ENCODE measurements at regions not wholly inside any gene's neighbourhood (a gene's known extent, or its start where the extent isn't known, plus 50 kb on each side); places are given as distances from the start of the nearest gene placed in this dataset.

DNA sequence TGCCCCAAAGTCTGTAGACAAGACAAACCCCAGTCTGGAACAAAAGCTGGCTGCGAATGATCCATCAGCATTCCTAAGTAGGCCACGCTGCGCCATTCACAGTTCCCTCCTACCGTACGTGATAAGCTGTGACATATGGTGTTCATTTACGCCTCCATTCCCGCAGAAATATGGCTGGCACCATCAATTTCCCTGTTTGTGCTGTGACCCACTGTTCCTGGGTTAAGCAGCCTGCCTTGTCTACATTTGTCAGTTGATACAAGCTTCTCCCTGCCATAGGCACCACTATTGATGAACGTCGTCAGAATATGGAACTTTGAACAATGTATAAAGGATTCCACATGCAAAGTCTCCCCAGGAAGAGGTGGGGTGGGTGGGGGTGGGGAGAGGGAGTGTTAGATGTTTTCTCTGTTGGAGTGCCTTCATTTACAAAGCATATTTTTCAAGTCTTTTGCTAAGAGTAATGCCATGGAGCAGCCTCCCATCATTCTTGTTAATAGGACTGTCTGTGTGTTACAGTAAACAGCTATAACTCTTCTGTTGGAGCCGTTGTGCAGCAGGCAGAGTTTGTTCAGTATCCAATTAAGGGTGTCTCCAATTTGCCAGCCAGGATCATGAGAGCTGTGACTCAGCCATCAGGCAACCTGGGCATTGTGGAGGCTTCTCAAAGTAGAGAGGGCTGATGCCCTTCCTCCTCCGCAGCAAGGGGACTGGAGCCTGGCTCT, 294.6 kb downstream of the TMEM114 start:
- DNase-seq (ENCODE audit: low spot score), result no peak

DNA sequence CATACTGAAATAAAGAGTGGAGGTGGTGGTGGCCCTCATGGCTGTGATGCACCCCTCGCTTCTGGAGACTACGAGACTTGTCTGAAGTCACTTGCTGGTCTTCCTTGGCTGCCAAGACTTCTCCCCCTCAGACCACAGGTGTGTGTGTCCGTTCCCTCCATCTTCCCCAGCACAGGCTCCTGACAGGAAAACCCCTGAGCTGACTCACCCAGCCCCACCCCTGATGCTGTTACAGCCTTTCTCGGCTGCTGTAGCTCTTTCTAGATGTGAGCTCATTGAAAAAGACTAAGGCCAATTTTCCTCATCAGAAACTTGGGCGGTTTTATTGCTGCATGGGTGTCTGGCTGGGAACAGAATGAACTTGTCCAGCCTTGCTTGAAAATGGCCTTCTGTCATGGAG, 296.9 kb downstream of the TMEM114 start:
- intact Hi-C loops (cut with DNase I), result no loop called here
- DNase-seq (ENCODE audit: low spot score), result no peak

More for the DNA sequence above, 294.6 kb downstream of the TMEM114 start:
- intact Hi-C loops (cut with DNase I), result no loop called here

GRCh38 chr16:8292271-8292670, 298.0 kb downstream of the TMEM114 start:
- intact Hi-C loops (cut with DNase I), result no loop called here
- no peak for DNase-seq (ENCODE audit: low spot score)

DNA sequence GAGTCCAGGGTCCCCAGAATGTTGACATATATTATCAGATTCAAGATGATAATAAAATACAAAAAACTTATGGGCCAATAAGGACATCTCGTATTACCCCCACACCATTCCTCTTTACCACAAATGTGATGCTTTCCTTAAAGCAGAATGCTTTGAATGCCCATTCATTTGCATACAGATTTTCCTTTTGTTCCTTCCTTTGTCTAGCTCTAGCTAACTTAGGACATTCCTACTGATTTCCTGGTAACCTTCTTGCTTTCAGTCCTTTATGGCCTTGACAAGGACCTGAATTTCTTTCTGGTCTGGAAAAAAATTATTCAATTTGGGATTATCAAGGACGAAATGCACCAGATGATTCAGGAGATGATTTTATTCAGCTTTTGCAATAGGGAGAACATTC, 304.0 kb downstream of the TMEM114 start:
- intact Hi-C loops (cut with DNase I), result no loop called here
- DNase-seq (ENCODE audit: low spot score), result no peak

GRCh38 chr16:8283195-8283594, 307.1 kb downstream of the TMEM114 start:
- intact Hi-C loops (cut with DNase I), result no loop called here

GRCh38 chr16:8278031-8278580, 312.2 kb downstream of the TMEM114 start:
- intact Hi-C loops (cut with DNase I), result no loop called here
- DNase-seq (ENCODE audit: low spot score), result no peak

More at GRCh38 chr16:8283195-8283594, 307.1 kb downstream of the TMEM114 start:
- no peak for DNase-seq (ENCODE audit: low spot score)

- no peak for DNase-seq (ENCODE audit: low spot score)
- intact Hi-C loops (cut with DNase I), result no loop called here
These were observed 319.0 kb downstream of the TMEM114 start for GRCh38 chr16:8271344-8271743.

GRCh38 chr16:8262299-8262698, 328.0 kb downstream of the TMEM114 start:
- intact Hi-C loops (cut with DNase I), result no loop called here

GRCh38 chr16:8260140-8260539, 330.2 kb downstream of the TMEM114 start:
- DNase-seq (ENCODE audit: low spot score), result no peak
- intact Hi-C loops (cut with DNase I), result no loop called here

More at GRCh38 chr16:8262299-8262698, 328.0 kb downstream of the TMEM114 start:
- DNase-seq (ENCODE audit: low spot score), result no peak

DNA sequence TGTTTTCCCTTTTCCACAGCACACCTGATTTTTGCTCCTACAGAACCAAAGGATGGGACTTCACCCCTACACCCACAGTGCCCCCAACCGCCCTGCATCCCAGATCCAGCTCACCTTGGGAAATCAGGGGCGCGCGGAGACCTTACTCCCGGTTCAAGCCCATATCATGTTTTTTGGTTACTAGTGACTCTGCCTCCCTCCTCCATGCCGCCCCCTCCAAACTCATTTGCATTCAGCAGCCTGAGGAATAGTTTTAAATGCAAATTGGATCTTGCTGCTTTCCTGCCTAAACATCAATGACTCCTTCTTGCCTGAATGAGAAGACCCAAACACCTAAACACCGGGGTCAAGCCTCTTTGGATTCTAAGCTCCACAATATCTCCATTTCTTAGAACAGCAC, 331.8 kb downstream of the TMEM114 start:
- intact Hi-C loops (cut with DNase I), result no loop called here
- no peak for DNase-seq (ENCODE audit: low spot score)

DNA sequence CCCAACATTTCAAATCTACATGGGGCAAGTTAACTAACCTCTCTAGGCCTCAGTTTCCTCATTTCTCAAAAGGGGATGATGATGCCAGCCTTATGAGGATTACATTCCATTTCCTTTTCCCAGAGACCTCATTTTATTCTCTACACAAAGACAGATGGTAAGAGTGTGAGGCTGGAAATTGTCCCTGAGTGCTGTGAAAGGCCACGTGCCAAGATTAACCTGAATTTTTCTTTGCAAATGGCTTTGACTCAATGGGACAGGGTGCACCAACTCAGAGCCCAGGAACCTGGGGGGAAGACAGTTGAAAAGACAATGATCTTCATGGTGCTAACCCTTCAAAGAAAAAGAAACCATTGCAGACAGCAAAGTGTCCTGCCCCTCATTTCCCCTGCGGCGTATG, 332.8 kb downstream of the TMEM114 start:
- intact Hi-C loops (cut with DNase I), result no loop called here
- no peak for DNase-seq (ENCODE audit: low spot score)

DNA sequence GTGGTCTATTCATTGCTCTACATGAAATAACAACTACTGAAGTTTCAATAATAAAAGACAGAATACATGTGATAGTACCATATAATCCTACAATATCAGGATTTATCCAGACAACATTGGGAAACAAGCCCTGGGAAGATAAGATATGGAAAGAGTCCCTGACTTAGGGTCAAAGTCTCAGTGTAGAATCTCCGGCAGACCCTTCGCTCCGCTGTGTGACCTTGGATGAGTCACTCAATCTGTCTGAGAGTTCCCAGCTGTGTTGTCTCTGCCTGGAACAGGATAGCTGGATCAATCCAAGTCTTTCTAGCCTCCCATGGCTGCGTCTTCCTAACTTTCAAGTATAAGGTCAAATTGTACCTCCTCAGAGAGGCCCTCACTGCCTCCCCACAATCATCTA, 335.9 kb downstream of the TMEM114 start:
- intact Hi-C loops (cut with DNase I), result no loop called here
- no peak for DNase-seq (ENCODE audit: low spot score)

DNA sequence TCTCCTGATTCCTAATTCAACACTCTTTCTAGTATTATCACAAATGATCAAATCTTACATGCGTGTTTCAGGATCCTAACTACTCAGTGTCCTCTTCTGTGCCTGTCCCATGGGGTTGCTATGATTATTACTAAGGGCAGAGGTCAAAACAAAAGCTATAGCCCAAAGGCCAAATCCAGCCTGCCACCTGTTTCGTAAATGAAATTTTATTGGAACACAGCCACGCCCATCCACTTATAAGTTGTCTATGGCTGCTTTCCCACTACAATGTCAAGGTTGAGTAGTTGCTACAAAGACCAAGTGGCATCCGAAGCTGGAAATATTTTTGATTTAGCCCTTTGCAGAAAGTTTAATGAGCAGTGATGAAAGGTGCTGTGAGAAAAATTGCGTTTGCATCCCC, 336.6 kb downstream of the TMEM114 start:
- DNase-seq (ENCODE audit: low spot score), result no peak
- intact Hi-C loops (cut with DNase I), result no loop called here

DNA sequence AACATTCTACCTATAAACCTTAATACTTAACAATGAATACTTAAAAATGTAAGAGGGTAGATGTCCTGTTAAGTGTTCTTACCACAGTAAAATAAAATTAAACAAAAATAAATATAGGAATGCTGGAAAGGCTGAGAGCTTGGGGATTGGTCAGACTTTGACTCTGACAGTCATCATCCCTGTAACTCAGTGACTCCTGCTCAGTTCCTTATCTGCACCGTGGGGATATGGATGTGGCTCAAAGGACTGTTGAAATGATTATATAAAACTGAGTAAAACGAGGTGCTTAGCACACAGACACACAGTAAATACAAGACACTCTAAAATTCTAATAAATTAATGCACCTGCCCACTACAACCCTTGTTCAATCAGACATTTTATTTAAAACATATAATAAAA, 338.6 kb downstream of the TMEM114 start:
- intact Hi-C loops (cut with DNase I), result no loop called here
- DNase-seq (ENCODE audit: low spot score), result no peak

GRCh38 chr16:8251298-8251697, 339.0 kb downstream of the TMEM114 start:
- no peak for DNase-seq (ENCODE audit: low spot score)
- intact Hi-C loops (cut with DNase I), result no loop called here

DNA sequence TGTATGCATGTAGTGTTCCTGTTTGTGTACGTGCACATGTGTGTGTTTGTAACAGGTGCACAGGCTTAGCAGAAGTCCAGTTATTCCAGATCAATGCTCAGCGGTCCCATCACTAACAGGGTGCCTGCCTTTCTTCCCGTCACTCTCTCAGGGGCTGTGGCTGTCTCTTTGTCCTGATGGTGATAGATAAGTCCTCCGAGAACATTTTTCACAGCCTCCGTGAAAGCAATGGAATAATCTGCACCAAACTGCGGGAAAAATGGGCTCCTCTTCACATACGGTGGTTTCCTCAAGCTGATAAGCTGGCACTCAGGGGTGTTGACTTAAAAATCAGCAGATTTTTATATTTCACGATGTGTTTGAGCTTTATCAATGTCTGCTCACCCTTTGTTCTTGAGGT, 342.3 kb downstream of the TMEM114 start:
- intact Hi-C loops (cut with DNase I), result no loop called here
- DNase-seq (ENCODE audit: low spot score), result no peak

- intact Hi-C loops (cut with DNase I), result no loop called here
- DNase-seq (ENCODE audit: low spot score), result no peak
These were observed 346.3 kb downstream of the TMEM114 start for GRCh38 chr16:8243981-8244380.

- no peak for DNase-seq (ENCODE audit: low spot score)
- intact Hi-C loops (cut with DNase I), result no loop called here
These were observed 348.9 kb downstream of the TMEM114 start for GRCh38 chr16:8241408-8241807.

- intact Hi-C loops (cut with DNase I), result no loop called here
- DNase-seq (ENCODE audit: low spot score), result no peak
These were observed 350.9 kb downstream of the TMEM114 start for GRCh38 chr16:8239443-8239842.

DNA sequence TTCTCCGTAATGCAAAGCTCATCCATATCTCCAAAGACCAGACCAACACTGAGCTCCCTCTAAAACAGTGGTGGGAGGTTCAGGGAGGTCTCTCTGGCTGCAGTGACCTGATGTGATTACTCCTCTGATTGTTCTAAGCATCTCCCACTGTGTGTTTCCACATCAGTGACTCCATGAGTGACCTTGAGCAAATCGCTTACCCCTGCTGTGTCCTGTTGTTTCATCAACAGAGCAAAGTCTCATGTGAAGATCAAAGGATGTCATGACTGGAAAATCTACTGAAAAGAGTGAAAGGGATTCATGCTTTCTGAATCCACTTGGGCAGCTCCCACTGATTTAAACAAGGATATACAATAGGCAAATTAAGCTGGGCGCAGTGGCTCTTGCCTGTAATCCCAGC, 352.9 kb downstream of the TMEM114 start:
- DNase-seq (ENCODE audit: low spot score), result no peak
- intact Hi-C loops (cut with DNase I), result no loop called here

DNA sequence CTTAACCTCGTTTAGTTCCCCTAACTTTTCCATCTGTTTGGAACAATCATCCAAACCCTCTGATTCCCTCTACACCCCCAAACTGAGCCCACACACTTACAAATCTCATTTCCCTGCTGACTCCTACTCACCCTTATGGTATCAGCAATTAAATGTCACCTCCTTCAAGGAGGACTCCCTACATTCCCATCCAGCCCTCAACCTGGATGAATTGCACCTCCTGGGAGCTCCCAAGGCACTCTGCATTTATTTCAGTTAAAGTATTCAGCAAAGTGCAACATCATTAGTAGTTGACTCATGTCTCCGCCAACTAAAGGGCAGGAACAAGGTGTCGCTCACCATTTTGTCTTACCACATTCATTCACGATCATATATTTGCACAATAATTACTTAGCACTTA, 353.5 kb downstream of the TMEM114 start:
- no peak for DNase-seq (ENCODE audit: low spot score)
- intact Hi-C loops (cut with DNase I), result no loop called here

- DNase-seq (ENCODE audit: low spot score), result no peak
- intact Hi-C loops (cut with DNase I), result no loop called here
These were observed 359.8 kb downstream of the TMEM114 start for GRCh38 chr16:8230497-8230896.
